NCI-H460 (cell line): ENCODE measurements at regions not wholly inside any gene's neighbourhood (a gene's known extent, or its start where the extent isn't known, plus 50 kb on each side); places are given as distances from the start of the nearest gene placed in this dataset.

Source experiments
- DNase-seq: peaks from one replicate; pipeline ENCODE4 v3.0.0-alpha.2; 2016; ENCODE audit warnings: low read depth; ENCODE audit errors: extremely low read depth

- no peak for DNase-seq
These were observed 107.0 kb upstream of the CELF2 start for GRCh38 chr10:10910634-10911033.

- no peak for DNase-seq
These were observed 106.6 kb upstream of the CELF2 start for GRCh38 chr10:10911035-10911434.

DNA sequence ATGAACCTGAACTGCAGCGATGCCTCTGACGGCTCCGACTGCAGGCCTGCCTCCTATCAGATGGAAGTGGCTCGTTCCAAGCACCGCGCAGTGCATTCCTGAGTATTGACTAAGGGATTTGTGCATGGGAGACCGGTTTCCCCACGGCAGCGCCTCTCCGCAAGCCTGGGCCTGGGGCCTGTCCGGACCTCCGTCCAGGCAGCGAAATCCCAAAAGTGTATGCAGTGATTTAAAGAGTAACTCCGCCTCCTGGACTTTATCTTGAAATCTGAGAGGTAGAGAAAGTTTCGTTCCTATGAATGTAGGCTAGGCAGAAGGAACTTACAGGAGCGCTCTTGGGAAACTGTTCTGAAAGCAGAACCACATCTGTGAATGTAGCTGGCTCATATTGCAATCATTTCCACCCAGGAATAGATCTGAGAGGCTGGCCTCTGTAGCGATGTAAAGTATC, 106.2 kb upstream of the CELF2 start:
- DNase-seq, result peak; percentile 22

DNA sequence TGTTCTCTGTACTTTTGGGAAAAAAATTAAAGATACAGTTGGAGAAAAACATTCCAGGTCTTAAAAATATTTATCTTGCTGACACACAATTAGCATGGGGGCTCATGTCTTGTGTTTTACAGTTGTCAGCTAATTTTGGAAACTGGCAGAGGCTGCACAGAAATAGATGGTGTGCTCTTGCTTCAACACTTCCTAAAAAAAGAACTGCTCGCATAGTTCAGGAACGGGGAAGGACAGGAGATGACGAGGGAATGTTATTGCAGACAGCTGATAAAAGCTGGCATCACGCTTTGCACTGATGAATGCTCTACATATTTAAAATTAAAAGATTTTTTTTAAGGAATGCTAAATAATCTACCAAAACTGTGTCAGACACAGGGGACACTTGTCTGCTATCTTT, 103.5 kb upstream of the CELF2 start:
- no peak for DNase-seq

GRCh38 chr10:10915215-10915614, 102.5 kb upstream of the CELF2 start:
- DNase-seq, result no peak

DNA sequence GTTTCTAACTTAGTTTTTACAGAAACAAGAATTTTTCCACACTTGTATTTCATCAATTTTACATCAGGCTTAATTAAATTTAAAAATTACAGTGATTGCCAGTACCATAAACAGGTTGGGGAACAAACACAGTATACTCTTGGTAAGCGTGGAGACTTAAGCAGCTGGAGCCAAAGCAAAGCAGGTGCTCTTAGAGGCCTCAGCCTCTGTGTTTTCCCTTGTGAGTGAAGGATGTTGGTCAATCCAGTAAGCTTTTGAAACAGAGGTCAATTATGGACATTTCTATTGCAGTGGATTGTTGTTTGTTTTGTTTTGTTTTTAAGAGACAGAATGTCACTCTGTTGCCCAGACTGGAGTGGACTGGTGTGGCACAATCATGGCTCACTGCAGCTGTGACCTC, 100.6 kb upstream of the CELF2 start:
- no peak for DNase-seq

DNA sequence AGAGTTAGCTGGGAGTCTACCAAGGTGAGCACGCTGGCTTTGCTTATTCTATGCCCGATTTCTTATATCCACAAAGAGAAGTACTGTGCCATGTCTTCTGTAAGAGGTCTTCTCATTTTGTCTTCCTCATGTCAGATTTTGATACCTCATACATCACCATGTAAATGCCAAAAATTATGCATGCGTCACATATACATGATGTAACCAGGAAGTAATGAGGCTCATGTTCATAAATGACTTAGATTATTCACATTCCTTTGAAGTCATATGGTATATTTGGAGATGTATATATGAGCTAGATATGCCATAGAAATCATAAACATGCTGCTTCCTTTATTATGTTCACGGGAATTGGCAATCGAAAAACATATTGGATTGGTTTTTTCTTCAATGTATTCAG, 97.7 kb upstream of the CELF2 start:
- DNase-seq, result no peak

GRCh38 chr10:10921826-10922461, 95.7 kb upstream of the CELF2 start:
- DNase-seq, result no peak

GRCh38 chr10:10923029-10923651, 94.5 kb upstream of the CELF2 start:
- no peak for DNase-seq

- no peak for DNase-seq
These were observed 92.0 kb upstream of the CELF2 start for GRCh38 chr10:10925667-10926066.

GRCh38 chr10:10927608-10928007, 90.1 kb upstream of the CELF2 start:
- no peak for DNase-seq

GRCh38 chr10:10930979-10931743, 86.5 kb upstream of the CELF2 start:
- DNase-seq, result no peak

- no peak for DNase-seq
These were observed 82.6 kb upstream of the CELF2 start for GRCh38 chr10:10935032-10935431.

GRCh38 chr10:10938676-10939075, 79.0 kb upstream of the CELF2 start:
- no peak for DNase-seq

GRCh38 chr10:10941127-10941730, 76.4 kb upstream of the CELF2 start:
- DNase-seq, result no peak

GRCh38 chr10:10942441-10942840, 75.2 kb upstream of the CELF2 start:
- DNase-seq, result no peak

- DNase-seq, result no peak
These were observed 71.6 kb upstream of the CELF2 start for GRCh38 chr10:10946081-10946480.

- no peak for DNase-seq
These were observed 70.9 kb upstream of the CELF2 start for GRCh38 chr10:10946801-10947200.

DNA sequence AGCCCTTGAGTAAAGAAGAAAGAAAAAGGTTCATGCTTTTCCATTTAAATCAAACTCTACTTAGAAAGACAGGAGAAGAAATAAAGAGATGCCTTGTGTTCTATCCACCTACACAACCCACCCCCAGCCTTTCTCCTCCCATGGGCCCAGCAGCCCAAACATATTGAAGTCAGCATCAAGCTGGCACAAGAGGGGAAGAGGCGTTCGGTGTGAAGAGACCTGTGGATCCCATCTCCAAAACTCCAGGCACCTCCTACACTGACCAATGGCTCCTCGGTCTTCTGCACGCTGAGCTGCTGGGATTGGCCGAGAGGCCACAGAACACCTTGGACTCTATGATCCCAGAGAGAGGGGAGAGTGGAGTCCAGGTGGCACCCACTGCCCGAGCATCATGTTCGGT, 66.0 kb upstream of the CELF2 start:
- no peak for DNase-seq

GRCh38 chr10:10952800-10953199, 64.9 kb upstream of the CELF2 start:
- DNase-seq, result no peak

- no peak for DNase-seq
These were observed 60.8 kb upstream of the CELF2 start for GRCh38 chr10:10956681-10957542.
